GM21526 (cell line): ENCODE measurements at regions not wholly inside any gene's neighbourhood (a gene's known extent, or its start where the extent isn't known, plus 50 kb on each side); places are given as distances from the start of the nearest gene placed in this dataset.
"Not testable (repeated sequence)": the region's sequence is repeated elsewhere in the genome, so short reads cannot be mapped to it uniquely, and the experiment has no call there.

Experiments
- ATAC-seq: cut with Tn5 transposase; IDR thresholded peaks from one replicate; pipeline ENCODE4 v1.9.1; 2021; ENCODE audit warnings: moderate library complexity; ENCODE audit not compliant: unreplicated experiment, low FRiP score

- ATAC-seq: no peak
Observed at GRCh38 chr5:10133830-10134229, 115.9 kb downstream of the ATPSCKMT start.

DNA sequence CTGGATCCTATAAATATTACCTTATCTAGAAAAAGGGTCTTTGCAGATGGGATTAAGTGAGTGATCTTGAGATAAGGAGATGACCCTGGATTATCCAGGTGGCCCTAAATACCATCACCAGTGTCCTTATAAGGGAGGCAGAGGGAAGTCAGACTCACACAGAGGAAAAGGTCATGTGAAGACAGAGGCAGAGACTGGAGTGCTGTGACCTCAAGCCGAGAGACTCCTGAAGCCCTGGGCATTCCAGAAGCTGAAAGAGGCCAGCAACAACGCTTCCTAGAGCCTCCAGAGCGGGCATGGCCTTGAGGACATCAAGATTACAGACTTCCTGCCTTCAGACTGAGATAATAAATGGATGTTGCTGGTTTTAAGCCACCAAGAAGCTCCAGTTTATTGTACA is 118.8 kb downstream of the ATPSCKMT start:
- ATAC-seq: no peak

DNA sequence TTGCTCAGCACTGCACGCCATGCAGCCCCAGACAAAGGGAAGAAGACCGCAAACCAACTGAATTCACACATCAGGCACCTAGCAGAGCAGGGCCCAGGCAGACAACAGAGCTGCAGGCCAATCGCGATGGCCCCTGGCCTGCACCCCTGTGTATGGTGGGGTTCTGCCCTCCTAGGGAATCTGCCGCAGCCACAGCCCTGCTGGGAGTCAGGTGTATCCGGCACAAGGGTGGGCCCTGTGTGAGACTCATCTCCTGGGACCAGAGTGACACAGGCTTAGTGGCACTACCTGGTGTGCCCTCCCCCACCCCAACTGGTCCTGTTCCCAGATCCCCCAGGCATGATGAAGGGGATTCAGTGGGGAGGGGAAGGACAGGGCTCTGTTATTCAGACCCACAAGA is 122.8 kb downstream of the ATPSCKMT start:
- no peak for ATAC-seq

DNA sequence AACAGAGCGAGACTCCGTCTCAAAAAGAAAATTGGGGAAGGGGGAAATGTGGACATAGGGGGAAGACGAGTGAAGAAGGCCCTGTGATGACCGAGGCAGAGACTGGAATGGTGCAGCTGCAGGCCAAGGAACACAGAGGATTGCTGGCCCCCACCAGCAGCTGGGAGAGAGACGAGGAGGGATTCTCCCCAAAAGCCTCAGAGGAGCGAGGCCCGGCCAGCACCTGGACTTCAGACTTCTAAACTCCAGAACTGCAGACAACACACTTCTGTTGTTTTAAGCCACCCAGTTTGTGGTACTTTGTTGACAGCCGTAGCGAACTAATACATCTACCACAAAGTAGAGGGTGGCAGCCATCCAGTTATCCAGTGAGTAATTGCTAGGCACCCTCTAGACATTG is 124.6 kb downstream of the ATPSCKMT start:
- ATAC-seq: no peak

DNA sequence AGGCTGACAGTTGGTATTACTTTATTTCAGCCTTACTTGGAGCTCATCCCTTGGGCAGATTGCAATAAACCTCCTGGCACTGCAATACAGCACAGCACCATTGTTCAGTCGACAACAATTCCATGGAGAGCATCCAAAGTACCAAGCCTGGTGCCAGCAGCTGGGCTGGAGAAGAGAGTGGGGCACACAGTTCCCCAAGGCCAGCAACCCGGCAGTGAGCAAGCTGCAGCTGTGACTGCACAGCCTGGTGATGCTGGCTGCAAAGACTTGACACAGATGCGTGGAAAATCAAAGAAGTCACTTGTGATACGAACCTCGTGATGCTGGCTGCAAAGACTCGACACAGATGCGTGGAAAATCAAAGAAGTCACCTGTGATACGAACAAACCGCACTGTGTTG is 125.4 kb downstream of the ATPSCKMT start:
- ATAC-seq: no peak

GRCh38 chr5:10123254-10123989 is 126.3 kb downstream of the ATPSCKMT start:
- ATAC-seq: no peak

GRCh38 chr5:10122076-10122726 is 127.5 kb downstream of the ATPSCKMT start:
- ATAC-seq: no peak

- ATAC-seq: no peak
Observed at GRCh38 chr5:10120934-10121333, 128.8 kb downstream of the ATPSCKMT start.

DNA sequence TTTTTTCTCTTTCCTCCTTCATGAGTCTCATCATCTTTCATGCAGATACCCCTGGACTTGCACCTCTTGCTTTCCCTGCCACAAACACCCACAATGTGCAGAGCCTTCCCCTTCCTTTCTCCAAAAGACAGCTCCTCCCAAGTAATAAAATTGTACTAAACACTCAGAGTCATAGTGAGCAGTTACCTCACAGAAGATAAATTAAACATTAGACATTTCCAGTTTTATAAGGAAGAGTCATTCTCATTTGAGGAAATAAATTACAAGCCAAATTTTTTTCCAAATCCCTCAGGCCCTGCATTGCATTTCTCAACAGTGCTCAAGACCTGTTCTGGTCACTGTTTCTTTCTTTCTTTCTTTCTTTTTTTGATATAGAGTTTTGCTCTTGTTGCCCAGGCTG is 131.5 kb downstream of the ATPSCKMT start:
- ATAC-seq: no peak

DNA sequence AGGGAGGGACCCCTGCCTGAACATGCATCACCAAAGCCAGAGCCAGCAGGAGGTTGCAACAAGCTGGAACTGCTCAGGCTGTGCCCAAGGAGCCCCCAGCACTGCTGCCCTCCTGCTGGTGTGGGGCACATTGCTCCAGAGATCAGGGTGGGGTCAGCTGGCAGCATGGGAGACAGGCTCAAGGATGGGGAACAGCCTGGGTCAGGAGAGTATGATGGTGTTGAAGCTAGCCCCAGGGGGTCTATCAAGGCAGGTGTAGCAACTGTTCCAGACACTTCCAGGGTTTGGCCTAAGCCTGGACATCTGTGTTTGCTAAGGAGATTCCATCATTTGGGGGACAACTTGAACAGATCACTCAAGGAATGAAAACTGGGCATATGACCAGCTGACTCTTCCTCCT is 133.1 kb downstream of the ATPSCKMT start:
- ATAC-seq: no peak

DNA sequence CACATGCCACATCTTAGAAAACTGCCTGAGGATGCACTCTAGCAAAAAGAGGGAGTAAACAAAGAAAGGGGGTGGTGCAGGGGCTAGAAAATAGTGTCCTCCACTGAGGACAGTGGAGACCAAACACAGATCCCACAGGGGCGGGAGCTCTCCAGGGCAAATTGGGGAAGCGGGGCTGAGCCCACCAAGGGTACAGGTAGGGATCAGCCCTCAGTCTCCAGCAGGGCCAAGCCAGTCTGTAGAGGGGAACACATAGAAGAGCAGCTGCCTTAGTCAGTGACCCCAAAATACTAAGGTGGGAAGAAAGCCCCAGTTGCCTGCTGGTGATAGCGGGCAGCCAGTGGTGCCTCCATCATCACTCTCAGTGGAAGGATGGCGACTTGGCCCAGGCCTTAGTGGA is 134.0 kb downstream of the ATPSCKMT start:
- no peak for ATAC-seq

DNA sequence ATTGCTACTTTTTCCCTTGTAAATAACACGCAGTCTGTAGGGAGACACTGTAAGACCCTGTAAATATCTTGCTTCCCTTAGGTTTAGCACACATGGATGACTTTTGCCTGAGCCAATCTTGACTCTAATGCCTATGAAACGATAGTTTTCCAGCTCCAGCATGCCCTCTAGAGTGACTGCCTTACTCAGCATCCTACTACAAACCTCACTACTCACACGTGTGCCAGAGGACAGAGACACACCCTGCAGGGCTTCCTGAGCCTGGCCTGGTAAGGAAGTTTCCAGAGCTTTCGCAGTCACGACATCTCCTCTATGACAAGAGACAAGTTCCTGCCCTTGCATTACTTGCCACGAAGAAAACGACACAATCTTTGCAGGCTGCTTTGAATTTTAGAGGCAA is 138.1 kb downstream of the ATPSCKMT start:
- ATAC-seq: no peak

DNA sequence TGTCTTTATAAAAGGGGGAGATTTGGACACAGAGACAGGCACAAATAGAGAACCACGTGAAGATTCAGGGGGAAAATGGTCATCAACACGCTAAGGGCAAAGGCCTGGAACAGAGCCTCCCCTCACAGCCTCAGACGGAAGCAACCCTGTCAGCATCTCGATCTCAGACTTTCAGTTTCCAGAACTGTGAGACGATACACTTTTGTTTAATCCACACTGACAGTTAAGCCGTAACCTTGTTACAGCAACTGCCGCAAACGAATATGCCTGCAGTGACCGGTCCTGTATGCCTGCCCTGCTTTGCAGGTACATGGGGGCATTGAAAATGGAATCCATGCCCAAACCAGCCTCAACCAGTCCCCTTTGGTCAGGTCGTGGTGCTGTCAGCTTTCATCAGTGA is 139.5 kb downstream of the ATPSCKMT start:
- ATAC-seq: no peak

GRCh38 chr5:10109299-10109698 is 140.4 kb downstream of the ATPSCKMT start:
- no peak for ATAC-seq

GRCh38 chr5:10106806-10107205 is 142.9 kb downstream of the ATPSCKMT start:
- no peak for ATAC-seq

DNA sequence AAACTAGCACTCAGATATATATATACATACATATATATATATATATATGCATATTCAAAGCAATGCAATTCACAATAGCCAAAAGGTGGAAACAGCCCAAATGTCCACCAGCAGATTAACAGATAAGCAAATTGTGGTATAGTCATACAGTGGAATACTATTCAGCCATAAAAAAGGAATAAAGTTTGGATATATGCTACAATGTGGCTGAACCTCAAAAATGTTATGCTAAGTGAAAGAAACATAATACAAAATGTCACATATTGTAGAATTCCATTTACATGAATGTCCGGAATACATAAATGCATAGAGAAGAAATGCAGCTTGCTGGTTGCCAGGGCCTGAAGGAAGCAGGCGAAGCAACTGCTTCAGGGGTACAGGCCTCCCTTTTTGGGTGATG is 143.4 kb downstream of the ATPSCKMT start:
- no peak for ATAC-seq

DNA sequence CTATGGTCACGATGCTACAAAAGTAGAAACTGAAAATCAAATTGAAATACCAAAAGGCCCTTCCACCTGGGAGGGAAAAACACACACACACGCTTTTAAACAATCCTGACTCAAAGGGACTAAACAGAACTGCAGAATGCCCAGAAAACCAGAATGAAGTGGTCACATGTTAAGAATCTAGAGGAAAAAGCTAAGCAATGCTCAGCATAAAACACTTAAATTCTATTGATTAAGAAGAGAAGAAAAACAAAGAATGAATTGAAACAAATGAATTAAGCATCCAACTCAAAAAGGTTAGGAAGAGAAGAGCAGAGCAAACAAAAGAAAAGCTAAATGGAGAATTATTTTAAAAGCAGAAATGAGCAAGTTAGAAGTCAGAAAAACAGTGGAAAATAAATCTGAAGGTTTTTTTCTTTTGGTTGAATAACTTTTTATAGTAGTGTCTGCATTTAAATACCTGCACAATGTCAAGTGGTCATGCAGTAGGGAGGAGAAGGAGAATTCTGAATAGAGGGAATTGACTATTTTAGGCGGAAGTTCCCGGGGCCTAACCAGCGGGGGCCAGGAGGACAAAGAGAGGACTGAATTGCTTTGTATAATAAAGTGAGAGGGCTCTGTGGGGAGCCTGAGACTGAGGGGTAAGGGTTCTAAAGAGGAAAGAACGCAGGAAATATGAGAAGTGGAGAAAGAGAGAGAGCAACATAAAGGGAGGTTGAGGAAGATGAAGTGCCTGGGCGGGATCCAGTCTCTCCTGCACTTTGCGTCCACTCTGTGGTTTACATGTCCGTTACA is 146.8 kb downstream of the ATPSCKMT start:
- no peak for ATAC-seq

DNA sequence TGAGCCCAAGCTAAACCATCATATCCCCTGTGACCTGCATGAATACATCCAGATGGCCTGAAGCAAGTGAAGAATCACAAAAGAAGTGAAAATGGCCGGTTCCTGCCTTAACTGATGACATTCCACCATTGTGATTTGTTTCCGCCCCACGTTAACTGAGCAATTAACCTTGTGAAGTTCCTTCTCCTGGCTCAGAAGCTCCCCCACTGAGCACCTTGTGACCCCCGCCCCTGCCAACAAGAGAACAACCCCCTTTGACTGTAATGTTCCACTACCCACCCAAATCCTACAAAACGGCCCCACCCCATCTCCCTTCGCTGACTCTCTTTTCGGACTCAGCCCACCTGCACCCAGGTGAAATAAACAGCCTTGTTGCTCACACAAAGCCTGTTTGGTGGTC is 147.5 kb downstream of the ATPSCKMT start:
- ATAC-seq: not testable (repeated sequence)

DNA sequence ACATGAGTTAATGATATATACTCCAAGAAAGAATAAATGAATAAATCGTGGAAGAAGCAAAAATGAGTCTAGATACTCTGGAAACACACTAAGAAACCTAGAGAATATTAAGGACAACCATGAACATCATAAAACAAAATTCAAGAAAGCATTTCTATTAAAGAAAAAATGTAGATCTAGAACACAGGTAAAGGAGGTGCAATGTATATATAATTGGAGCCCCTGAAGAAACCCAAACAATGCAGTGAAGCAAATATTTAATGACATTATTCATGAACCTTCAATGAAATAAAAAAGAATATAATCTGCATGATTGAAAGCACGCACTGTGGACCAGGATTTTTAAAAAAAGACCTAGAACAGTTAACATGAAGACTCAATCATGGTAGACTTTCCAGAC is 150.1 kb downstream of the ATPSCKMT start:
- no peak for ATAC-seq

GRCh38 chr5:10091701-10092100 is 158.0 kb downstream of the ATPSCKMT start:
- ATAC-seq: no peak

DNA sequence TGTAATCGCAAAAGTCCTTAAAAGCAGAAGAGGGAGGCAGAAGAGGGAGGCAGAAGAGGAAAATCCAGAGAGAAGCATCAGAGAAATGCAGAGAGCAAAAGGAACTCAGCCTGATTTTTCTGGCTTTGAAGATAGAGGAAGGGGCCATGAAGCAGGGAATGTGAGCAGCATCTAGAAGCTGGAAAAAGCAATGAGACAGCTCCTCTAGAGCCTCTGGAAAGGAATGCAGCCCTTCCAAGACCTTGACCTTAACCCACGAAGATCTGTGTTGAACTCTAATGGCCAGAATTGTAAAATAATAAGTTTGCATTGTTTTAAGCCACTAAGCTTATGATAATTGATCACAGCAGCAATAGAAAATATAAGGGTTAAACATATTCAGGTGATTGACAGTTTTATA is 159.6 kb downstream of the ATPSCKMT start:
- ATAC-seq: no peak

DNA sequence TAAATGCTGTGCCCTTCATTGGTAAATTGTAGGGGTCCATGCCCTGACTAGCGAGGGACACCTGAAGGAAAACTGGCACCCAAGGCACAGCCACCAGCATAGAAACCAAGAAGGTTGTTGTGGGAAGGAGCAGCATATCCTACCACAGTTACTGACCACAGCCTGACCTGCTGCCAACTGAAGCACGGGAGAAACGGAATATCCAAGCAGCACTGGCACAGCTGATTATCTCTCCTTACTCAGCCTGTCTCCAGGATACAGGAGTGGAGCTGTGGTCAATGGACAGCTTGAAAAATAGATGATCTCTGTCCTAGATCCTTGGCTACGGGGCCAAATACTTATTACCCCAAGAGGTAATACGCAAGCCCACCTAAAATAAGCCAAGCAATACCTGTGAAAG is 164.5 kb downstream of the ATPSCKMT start:
- ATAC-seq: no peak
